GM06990 (cell line): ENCODE measurements at regions not wholly inside any gene's neighbourhood (a gene's known extent, or its start where the extent isn't known, plus 50 kb on each side); places are given as distances from the start of the nearest gene placed in this dataset.
A peak's percentile ranks its signal among the peaks of the same experiment; 100 is the strongest.

Experiments used
- DNase-seq: peaks from one replicate; pipeline ENCODE4 v3.0.0-alpha.2; 2011; ENCODE audit not compliant: insufficient read length; ENCODE audit errors: extremely low read depth
- H3K27me3 ChIP-seq: replicated peaks from 2 replicates; pipeline ENCODE4 v1.6.0; 2011; ENCODE audit warnings: low read length; ENCODE audit not compliant: control insufficient read depth, insufficient read depth
- H3K36me3 ChIP-seq: 2 replicates; pipeline ENCODE4 v1.5.1; 2011; ENCODE audit warnings: low read length; ENCODE audit not compliant: control insufficient read depth, insufficient read depth
- H3K4me3 ChIP-seq: replicated peaks from 2 replicates; pipeline ENCODE4 v1.5.1; 2011; ENCODE audit warnings: low read depth, mild to moderate bottlenecking, control low read depth, low read length
- TF ChIP-seq, protein P1 (sequence below): IDR thresholded peaks from 2 replicates; pipeline ENCODE4 v1.5.1; 2011; ENCODE audit warnings: low read length, control low read depth, mild to moderate bottlenecking, inconsistent platforms; ENCODE audit not compliant: insufficient read depth, poor library complexity, severe bottlenecking

GRCh38 chr12:62103748-62104147, 156.5 kb upstream of the USP15 start:
- H3K27me3 ChIP-seq: no peaks in the 10 kb centered on the region
- no peaks in the 10 kb centered on the region for H3K36me3 ChIP-seq
- no peak for DNase-seq
- H3K4me3 ChIP-seq: no peak overlapping the region
- TF ChIP-seq, protein P1, sequence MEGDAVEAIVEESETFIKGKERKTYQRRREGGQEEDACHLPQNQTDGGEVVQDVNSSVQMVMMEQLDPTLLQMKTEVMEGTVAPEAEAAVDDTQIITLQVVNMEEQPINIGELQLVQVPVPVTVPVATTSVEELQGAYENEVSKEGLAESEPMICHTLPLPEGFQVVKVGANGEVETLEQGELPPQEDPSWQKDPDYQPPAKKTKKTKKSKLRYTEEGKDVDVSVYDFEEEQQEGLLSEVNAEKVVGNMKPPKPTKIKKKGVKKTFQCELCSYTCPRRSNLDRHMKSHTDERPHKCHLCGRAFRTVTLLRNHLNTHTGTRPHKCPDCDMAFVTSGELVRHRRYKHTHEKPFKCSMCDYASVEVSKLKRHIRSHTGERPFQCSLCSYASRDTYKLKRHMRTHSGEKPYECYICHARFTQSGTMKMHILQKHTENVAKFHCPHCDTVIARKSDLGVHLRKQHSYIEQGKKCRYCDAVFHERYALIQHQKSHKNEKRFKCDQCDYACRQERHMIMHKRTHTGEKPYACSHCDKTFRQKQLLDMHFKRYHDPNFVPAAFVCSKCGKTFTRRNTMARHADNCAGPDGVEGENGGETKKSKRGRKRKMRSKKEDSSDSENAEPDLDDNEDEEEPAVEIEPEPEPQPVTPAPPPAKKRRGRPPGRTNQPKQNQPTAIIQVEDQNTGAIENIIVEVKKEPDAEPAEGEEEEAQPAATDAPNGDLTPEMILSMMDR: no peak

- Histone ChIP-seq H3K4me3 (no peak overlapping the region), H3K27me3 (no peaks in the 10 kb centered on the region), H3K36me3 (no peaks in the 10 kb centered on the region)
- DNase-seq: no peak
- TF ChIP-seq, protein P1: no peak
These were observed 153.5 kb upstream of the USP15 start for GRCh38 chr12:62106547-62107185.

DNA sequence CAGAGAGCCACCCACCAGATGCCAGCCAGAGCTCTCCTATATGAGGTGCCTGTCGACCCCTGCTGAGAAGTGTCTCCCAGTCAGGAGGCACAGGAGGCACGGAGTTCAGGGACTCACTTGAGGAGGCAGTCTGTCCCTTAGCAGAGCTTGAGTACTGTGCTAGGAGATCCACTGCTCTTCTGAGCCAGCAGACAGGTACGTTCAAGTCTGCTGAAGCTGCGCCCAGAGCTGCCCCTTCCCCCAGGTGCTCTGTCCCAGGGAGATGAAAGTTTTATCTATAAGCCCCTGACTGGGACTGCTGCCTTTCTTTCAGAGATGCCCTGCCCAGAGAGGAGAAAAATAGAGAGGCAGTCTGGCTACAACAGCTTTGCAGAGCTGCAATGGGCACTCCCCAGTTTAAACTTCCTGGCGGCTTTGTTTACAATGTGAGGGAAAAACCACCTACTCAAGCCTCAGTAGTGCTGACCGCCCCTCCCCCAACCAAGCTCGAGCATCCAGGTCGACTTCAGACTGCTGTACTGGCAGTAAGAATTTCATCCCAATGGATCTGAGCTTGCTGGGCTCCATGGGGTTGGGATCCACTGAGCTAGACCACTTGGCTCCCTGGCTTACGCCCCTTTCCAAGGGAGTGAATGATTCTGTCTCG, 146.7 kb upstream of the USP15 start:
- Histone ChIP-seq H3K4me3 (no peak overlapping the region), H3K27me3 (no peaks in the 10 kb centered on the region), H3K36me3 (no peaks in the 10 kb centered on the region)
- no peak for DNase-seq
- TF ChIP-seq, protein P1: no peak

DNA sequence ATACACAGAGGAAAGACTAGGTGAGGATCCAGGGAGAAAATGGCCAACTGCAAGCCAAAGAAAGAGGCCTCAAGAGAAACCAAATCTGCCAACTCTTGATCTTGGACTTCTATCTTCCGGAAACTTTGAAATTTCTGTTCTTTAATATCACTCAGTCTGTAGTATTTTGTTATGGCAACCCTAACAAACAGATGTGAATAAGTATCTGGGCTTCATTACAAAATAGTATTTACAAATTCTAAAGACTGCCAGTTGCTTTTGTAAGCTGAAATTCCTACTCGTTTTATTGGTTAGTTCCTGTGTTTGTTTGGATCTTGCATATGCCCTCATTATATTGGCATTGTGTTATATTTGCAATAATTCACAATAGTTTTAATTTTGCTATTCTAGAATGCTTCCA, 143.2 kb upstream of the USP15 start:
- no peak overlapping the region for H3K4me3 ChIP-seq
- TF ChIP-seq, protein P1: no peak
- DNase-seq: no peak
- H3K27me3 ChIP-seq: no peaks in the 10 kb centered on the region
- no peaks in the 10 kb centered on the region for H3K36me3 ChIP-seq

GRCh38 chr12:62123721-62124203, 136.4 kb upstream of the USP15 start:
- H3K36me3 ChIP-seq: no peaks in the 10 kb centered on the region
- no peak overlapping the region for H3K4me3 ChIP-seq
- TF ChIP-seq, protein P1: peak; percentile 86
- DNase-seq: peak; percentile 3
- no peaks in the 10 kb centered on the region for H3K27me3 ChIP-seq
